C4-2B (cell line): ENCODE measurements at regions not wholly inside any gene's neighbourhood (a gene's known extent, or its start where the extent isn't known, plus 50 kb on each side); places are given as distances from the start of the nearest gene placed in this dataset.

Experiments
- H3K27ac ChIP-seq: fragments of 450-650 bp; 2 replicates; pipeline ENCODE4 v1.5.1; 2017
- ZFX ChIP-seq: fragments of 450-650 bp; IDR thresholded peaks from 2 replicates; pipeline ENCODE4 v1.6.1; 2017
- TF ChIP-seq, protein P1 (sequence below): fragments of 450-650 bp; conservative IDR thresholded peaks from 2 replicates; pipeline ENCODE4 v1.5.1; 2017; ENCODE audit warnings: mild to moderate bottlenecking

GRCh38 chr10:81019029-81019890, 481.6 kb downstream of the SH2D4B start:
- H3K27ac ChIP-seq = no peak overlapping the region
- TF ChIP-seq ZFX = no peak
- TF ChIP-seq, protein P1, sequence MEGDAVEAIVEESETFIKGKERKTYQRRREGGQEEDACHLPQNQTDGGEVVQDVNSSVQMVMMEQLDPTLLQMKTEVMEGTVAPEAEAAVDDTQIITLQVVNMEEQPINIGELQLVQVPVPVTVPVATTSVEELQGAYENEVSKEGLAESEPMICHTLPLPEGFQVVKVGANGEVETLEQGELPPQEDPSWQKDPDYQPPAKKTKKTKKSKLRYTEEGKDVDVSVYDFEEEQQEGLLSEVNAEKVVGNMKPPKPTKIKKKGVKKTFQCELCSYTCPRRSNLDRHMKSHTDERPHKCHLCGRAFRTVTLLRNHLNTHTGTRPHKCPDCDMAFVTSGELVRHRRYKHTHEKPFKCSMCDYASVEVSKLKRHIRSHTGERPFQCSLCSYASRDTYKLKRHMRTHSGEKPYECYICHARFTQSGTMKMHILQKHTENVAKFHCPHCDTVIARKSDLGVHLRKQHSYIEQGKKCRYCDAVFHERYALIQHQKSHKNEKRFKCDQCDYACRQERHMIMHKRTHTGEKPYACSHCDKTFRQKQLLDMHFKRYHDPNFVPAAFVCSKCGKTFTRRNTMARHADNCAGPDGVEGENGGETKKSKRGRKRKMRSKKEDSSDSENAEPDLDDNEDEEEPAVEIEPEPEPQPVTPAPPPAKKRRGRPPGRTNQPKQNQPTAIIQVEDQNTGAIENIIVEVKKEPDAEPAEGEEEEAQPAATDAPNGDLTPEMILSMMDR = peak; percentile 91

DNA sequence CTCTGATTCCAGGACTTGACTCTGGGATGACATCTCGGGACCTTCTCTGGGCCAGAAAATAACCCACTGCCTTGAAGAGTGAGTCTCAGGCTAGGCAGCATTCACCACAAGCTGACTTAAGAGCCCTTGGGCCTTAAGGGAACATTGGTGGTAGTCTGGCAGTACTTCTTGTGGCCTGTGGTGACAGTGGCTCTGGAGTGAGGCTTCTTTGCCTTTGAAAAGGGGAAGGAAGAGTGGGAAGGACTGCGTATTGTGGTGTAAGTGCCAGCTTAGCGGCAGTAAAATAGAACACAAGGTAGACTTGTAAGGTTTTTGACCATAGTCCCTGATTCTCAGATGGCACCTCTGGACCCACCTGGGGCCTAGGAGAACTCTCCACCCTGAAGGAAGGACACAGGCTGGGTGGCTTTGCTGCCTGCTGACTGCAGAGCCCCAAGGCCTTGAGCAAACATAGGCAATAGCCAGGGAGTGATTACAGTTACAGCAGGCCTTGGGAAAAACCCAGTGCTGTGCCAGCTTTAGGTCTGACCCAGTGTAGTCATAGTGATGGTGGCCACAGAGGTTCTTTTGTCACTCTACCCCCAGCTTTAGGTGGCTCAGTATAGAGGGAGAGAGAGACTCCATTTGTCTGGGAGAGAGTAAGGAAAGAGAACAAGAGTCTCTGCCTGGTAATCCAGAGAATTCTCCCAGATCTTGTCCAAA, 483.9 kb downstream of the SH2D4B start:
- H3K27ac ChIP-seq = no peak overlapping the region
- TF ChIP-seq ZFX = no peak
- TF ChIP-seq, protein P1 = no peak

DNA sequence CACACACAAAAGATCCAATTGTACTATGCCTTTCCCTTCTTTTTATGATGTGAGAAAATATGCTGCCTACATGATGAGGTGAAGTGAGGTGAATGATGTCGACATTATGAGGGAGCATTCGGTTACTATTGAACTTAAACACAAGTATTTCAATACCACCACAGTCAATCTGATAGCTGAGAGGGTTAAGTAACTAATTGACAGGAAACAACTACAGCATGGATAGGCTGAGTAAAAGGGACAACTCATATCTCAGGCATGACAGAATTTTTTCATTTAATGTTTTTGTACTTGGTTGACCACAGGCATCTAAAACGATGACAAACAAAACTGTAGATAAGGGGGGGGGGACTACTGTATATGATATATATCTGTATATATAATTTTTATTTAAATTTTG, 488.9 kb downstream of the SH2D4B start:
- TF ChIP-seq, protein P1 = no peak
- TF ChIP-seq ZFX = no peak
- no peak overlapping the region for H3K27ac ChIP-seq

DNA sequence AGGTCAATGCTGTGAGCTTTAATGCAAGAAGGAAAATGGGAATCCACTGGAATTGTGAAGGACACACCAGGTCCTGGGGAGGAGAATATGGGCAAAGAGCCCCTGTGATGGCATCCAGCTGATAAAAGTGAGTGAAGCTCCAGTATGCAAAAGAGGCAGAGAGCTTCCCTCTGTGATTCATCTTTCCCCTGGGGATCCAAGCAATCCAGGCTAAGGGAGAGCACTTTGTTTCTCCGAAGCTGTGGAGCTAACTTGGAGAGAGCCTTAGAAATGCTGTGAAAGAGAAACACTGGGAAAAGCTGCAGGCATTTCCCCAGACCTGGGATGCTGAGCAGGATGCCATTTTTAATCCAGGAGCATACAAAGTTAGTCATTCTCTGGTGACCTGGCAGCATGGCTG, 489.5 kb downstream of the SH2D4B start:
- TF ChIP-seq, protein P1 = no peak
- TF ChIP-seq ZFX = no peak
- H3K27ac ChIP-seq = no peak overlapping the region

GRCh38 chr10:81027706-81028105, 490.0 kb downstream of the SH2D4B start:
- TF ChIP-seq, protein P1 = no peak
- TF ChIP-seq ZFX = no peak
- no peak overlapping the region for H3K27ac ChIP-seq

- TF ChIP-seq, protein P1 = no peak
- no peak for TF ChIP-seq ZFX
- H3K27ac ChIP-seq = no peak overlapping the region
These were observed 494.1 kb downstream of the SH2D4B start for GRCh38 chr10:81031774-81032173.

GRCh38 chr10:81034383-81034782, 496.7 kb downstream of the SH2D4B start:
- H3K27ac ChIP-seq = no peak overlapping the region
- no peak for TF ChIP-seq ZFX
- TF ChIP-seq, protein P1 = no peak
